Neural cell (in vitro differentiated cells): ENCODE measurements at regions not wholly inside any gene's neighbourhood (a gene's known extent, or its start where the extent isn't known, plus 50 kb on each side); places are given as distances from the start of the nearest gene placed in this dataset.

Experiments used
- EP300 ChIP-seq: fragments of 450-650 bp; conservative IDR thresholded peaks from 2 replicates; pipeline ENCODE4 v1.6.1; 2014; ENCODE audit warnings: antibody characterized with exemption, mild to moderate bottlenecking, moderate library complexity; ENCODE audit not compliant: poor library complexity, severe bottlenecking
- EZH2 ChIP-seq: fragments of 200-600, 300-800 bp; shearing (Covaris generic), sonication (generic); IDR thresholded peaks from 2 replicates; pipeline ENCODE4 v1.6.1; 2014; ENCODE audit warnings: antibody characterized with exemption, low read length, borderline replicate concordance, mild to moderate bottlenecking; ENCODE audit not compliant: insufficient read depth, poor library complexity, severe bottlenecking
- POLR2AphosphoS5 ChIP-seq: IDR thresholded peaks from 2 replicates; pipeline ENCODE4 v1.6.1; 2012
- TF ChIP-seq, protein P1 (sequence below): fragments of 450-650 bp; IDR thresholded peaks from 2 replicates; pipeline ENCODE4 v1.5.1; 2014; ENCODE audit warnings: antibody characterized with exemption, mild to moderate bottlenecking, moderate library complexity; ENCODE audit not compliant: poor library complexity, severe bottlenecking
- TF ChIP-seq, protein P2 (sequence below): IDR thresholded peaks from 2 replicates; pipeline ENCODE4 v1.6.1; 2012; ENCODE audit warnings: borderline replicate concordance

DNA sequence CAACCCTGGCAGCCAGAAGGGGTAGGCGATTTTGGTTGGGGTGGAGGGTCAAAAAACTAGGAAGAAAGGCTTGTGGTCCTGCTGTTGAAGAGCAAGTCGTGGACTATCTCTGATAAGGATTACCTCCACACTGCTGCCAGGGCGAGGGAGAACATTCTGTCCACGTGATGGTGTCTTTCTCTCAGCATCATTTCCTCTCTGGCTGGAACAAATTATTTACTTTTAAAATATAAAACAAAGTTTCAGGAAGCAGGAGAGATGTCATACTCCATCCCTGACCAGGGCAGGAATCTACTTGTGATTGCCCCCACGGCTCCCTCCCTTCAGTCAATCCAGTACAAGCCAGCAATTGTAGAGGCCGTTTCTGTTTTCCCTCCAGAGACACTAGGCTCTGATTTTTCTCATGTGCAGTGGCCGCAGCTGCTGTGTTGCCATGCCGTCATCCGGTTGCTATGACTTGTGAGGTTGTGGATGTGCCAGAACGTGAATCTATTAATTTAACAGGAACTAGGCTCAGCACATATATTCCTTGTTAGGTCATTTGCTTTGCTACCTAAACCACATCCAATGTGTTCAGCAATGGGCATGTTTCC is 61.5 kb upstream of the PTGR2 start:
- TF ChIP-seq EP300 (no peak), EZH2 (no peak), POLR2AphosphoS5 (no peak)
- TF ChIP-seq, protein P1, sequence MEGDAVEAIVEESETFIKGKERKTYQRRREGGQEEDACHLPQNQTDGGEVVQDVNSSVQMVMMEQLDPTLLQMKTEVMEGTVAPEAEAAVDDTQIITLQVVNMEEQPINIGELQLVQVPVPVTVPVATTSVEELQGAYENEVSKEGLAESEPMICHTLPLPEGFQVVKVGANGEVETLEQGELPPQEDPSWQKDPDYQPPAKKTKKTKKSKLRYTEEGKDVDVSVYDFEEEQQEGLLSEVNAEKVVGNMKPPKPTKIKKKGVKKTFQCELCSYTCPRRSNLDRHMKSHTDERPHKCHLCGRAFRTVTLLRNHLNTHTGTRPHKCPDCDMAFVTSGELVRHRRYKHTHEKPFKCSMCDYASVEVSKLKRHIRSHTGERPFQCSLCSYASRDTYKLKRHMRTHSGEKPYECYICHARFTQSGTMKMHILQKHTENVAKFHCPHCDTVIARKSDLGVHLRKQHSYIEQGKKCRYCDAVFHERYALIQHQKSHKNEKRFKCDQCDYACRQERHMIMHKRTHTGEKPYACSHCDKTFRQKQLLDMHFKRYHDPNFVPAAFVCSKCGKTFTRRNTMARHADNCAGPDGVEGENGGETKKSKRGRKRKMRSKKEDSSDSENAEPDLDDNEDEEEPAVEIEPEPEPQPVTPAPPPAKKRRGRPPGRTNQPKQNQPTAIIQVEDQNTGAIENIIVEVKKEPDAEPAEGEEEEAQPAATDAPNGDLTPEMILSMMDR: no peak
- TF ChIP-seq, protein P2, sequence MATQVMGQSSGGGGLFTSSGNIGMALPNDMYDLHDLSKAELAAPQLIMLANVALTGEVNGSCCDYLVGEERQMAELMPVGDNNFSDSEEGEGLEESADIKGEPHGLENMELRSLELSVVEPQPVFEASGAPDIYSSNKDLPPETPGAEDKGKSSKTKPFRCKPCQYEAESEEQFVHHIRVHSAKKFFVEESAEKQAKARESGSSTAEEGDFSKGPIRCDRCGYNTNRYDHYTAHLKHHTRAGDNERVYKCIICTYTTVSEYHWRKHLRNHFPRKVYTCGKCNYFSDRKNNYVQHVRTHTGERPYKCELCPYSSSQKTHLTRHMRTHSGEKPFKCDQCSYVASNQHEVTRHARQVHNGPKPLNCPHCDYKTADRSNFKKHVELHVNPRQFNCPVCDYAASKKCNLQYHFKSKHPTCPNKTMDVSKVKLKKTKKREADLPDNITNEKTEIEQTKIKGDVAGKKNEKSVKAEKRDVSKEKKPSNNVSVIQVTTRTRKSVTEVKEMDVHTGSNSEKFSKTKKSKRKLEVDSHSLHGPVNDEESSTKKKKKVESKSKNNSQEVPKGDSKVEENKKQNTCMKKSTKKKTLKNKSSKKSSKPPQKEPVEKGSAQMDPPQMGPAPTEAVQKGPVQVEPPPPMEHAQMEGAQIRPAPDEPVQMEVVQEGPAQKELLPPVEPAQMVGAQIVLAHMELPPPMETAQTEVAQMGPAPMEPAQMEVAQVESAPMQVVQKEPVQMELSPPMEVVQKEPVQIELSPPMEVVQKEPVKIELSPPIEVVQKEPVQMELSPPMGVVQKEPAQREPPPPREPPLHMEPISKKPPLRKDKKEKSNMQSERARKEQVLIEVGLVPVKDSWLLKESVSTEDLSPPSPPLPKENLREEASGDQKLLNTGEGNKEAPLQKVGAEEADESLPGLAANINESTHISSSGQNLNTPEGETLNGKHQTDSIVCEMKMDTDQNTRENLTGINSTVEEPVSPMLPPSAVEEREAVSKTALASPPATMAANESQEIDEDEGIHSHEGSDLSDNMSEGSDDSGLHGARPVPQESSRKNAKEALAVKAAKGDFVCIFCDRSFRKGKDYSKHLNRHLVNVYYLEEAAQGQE: no peak
